ENCODE measurements at regions not wholly inside any gene's neighbourhood (a gene's known extent, or its start where the extent isn't known, plus 50 kb on each side); places are given as distances from the start of the nearest gene placed in this dataset.

DNA sequence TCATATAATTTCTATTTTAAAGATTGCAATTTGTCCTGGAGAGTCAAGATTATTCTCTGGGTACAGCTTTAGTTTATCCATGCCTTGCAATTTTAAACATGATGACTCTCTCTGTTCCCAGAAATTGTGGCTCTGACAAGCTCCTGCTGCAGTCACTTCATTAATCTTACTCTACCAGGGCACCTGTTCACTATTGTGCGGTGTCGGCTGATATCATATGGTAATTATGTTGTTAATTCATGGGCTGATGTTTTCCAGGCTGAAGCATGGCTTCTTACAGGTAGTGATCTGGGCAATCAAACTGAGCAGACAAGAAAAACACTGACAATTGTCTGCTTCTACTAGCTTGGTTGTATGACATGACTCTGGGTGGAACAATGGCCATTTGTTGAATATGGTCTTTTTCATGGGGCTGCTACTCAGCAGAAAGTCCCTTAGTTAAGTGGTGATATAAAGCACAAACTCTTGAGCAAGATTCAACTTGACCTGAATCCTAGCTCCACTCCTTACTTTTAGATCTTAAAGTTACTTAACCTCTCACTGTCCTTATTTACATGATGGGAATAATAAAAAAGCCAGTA, 230.7 kb downstream of the FAT3 start (continued):
- TF ChIP-seq ZNF274 (IDR thresholded peaks at IDR 0.05; ENCODE audit: borderline replicate concordance, extremely low read depth, low read length) (no peak), TAF7 (optimal IDR thresholded peaks at IDR 0.05; ENCODE audit: borderline replicate concordance, low read depth, low read length) (no peak)
